Neural progenitor cell (in vitro differentiated cells): ENCODE measurements at regions not wholly inside any gene's neighbourhood (a gene's known extent, or its start where the extent isn't known, plus 50 kb on each side); places are given as distances from the start of the nearest gene placed in this dataset.

Experiments
- EZH2 ChIP-seq: fragments of 200-600 bp; sonication (generic); IDR thresholded peaks from 2 replicates; pipeline ENCODE4 v1.6.1; 2017; ENCODE audit warnings: antibody characterized with exemption, mild to moderate bottlenecking, moderate library complexity
- EZH2phosphoT487 ChIP-seq: fragments of 200-600 bp; sonication (generic); IDR thresholded peaks from 2 replicates; pipeline ENCODE4 v1.6.1; 2017; ENCODE audit warnings: antibody characterized with exemption
- TF ChIP-seq, protein P1 (sequence below): fragments of 200-600 bp; sonication (generic); IDR thresholded peaks from 2 replicates; pipeline ENCODE4 v1.5.1; 2017; ENCODE audit warnings: antibody characterized with exemption, mild to moderate bottlenecking

DNA sequence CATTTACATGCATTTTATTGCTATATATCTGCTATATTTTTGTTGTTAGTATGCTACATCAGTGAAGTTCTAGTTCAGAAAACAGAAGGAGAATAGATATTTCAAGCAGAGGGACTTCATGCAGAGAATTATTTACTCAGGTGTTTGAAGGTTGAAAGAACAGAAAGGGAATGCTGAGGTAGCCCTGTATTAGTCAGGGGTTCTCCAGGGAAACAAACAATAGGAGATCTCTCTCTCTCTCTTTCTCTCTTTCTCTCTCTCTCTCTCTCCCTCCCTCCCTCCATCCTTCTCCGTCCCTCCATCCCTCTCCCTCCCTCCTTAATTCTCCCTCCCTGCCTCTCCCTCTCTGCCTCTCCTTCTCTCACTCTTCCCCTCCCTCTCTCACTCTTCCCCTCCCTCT is 114.3 kb upstream of the TDRD3 start:
- TF ChIP-seq EZH2 (no peak), EZH2phosphoT487 (no peak)
- TF ChIP-seq, protein P1, sequence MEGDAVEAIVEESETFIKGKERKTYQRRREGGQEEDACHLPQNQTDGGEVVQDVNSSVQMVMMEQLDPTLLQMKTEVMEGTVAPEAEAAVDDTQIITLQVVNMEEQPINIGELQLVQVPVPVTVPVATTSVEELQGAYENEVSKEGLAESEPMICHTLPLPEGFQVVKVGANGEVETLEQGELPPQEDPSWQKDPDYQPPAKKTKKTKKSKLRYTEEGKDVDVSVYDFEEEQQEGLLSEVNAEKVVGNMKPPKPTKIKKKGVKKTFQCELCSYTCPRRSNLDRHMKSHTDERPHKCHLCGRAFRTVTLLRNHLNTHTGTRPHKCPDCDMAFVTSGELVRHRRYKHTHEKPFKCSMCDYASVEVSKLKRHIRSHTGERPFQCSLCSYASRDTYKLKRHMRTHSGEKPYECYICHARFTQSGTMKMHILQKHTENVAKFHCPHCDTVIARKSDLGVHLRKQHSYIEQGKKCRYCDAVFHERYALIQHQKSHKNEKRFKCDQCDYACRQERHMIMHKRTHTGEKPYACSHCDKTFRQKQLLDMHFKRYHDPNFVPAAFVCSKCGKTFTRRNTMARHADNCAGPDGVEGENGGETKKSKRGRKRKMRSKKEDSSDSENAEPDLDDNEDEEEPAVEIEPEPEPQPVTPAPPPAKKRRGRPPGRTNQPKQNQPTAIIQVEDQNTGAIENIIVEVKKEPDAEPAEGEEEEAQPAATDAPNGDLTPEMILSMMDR, result no peak
